ENCODE measurements at regions not wholly inside any gene's neighbourhood (a gene's known extent, or its start where the extent isn't known, plus 50 kb on each side); places are given as distances from the start of the nearest gene placed in this dataset.

DNA sequence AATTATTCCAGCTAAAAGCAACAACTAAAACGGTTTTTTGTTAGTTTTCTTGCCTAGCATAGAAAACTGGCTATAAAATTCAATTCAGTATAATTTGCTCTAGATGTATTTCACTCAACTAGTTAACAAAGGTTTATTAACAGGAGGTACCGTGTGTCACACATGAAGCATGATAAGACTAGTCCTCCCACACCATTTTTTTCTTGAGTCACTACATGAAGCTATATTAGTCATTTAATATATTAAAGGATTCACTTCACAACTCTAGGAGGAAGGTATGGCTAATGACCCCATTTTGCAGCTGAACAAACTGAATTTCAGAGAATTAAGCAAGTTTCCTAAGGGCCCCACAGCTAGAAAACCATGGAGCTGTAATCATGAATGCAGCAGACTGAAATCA is 307.8 kb upstream of the USP25 start:
- H3K27me3 ChIP-seq (ENCODE audit: control insufficient read depth in 1 of 2, insufficient read depth in 2 of 2, low read length in 2 of 2) = no peaks in the 10 kb centered on the region
- H3K9ac ChIP-seq (ENCODE audit: insufficient read depth, low read depth, low read length) = no peak overlapping the region
- H3K4me1 ChIP-seq (ENCODE audit: insufficient read depth, low read length) = no peaks in the 10 kb centered on the region
- no peak overlapping the region for H2AFZ ChIP-seq (ENCODE audit: low read length)
- FAIRE-seq (no peak), ATAC-seq (no peak), DNase-seq (ENCODE audit: low spot score) (no peak)
- no peak overlapping the region for H3K4me2 ChIP-seq (ENCODE audit: low read depth, low read length)
- intact Hi-C loops (cut with micrococcal nuclease; ENCODE audit: unreplicated experiment) = no loop called here
- CTCF ChIA-PET (ENCODE audit: low intra/inter-chr PET ratio, low total read pairs) = no interaction called here
- POLR2A ChIA-PET = no interaction called here
- WGBS (ENCODE audit: low lambda C conversion rate) = 88% methylated on average over 2 of the region's 2 CpGs
- in situ Hi-C loops (cut with HindIII; ENCODE audit: extremely low pct_ligation_motif_present, low pct_unique_long_range_greater_than_20kb) = no loop called here
- TF ChIP-seq BRD4 (CRISPR knock-in tag; IDR thresholded peaks at IDR 0.05) (no peak), KLF11 (CRISPR knock-in tag; IDR thresholded peaks at IDR 0.05) (no peak), ZNF253 (CRISPR knock-in tag; IDR thresholded peaks at IDR 0.05; ENCODE audit: borderline replicate concordance) (no peak), ZNF143 (CRISPR knock-in tag; IDR thresholded peaks at IDR 0.05) (no peak), RFXAP (CRISPR knock-in tag; IDR thresholded peaks at IDR 0.05; ENCODE audit: borderline replicate concordance) (no peak), ZNF205 (CRISPR knock-in tag; IDR thresholded peaks at IDR 0.05) (no peak), ZUFSP (CRISPR knock-in tag; IDR thresholded peaks at IDR 0.05; ENCODE audit: borderline replicate concordance) (no peak), CBX5 (CRISPR knock-in tag; IDR thresholded peaks at IDR 0.05; ENCODE audit: borderline replicate concordance) (no peak), HOXA9 (CRISPR knock-in tag; IDR thresholded peaks at IDR 0.05; ENCODE audit: borderline replicate concordance) (no peak), NCOA2 (CRISPR knock-in tag; IDR thresholded peaks at IDR 0.05) (no peak), CREBL2 (CRISPR knock-in tag; IDR thresholded peaks at IDR 0.05; ENCODE audit: borderline replicate concordance) (no peak)
- TF ChIP-seq, protein P1, sequence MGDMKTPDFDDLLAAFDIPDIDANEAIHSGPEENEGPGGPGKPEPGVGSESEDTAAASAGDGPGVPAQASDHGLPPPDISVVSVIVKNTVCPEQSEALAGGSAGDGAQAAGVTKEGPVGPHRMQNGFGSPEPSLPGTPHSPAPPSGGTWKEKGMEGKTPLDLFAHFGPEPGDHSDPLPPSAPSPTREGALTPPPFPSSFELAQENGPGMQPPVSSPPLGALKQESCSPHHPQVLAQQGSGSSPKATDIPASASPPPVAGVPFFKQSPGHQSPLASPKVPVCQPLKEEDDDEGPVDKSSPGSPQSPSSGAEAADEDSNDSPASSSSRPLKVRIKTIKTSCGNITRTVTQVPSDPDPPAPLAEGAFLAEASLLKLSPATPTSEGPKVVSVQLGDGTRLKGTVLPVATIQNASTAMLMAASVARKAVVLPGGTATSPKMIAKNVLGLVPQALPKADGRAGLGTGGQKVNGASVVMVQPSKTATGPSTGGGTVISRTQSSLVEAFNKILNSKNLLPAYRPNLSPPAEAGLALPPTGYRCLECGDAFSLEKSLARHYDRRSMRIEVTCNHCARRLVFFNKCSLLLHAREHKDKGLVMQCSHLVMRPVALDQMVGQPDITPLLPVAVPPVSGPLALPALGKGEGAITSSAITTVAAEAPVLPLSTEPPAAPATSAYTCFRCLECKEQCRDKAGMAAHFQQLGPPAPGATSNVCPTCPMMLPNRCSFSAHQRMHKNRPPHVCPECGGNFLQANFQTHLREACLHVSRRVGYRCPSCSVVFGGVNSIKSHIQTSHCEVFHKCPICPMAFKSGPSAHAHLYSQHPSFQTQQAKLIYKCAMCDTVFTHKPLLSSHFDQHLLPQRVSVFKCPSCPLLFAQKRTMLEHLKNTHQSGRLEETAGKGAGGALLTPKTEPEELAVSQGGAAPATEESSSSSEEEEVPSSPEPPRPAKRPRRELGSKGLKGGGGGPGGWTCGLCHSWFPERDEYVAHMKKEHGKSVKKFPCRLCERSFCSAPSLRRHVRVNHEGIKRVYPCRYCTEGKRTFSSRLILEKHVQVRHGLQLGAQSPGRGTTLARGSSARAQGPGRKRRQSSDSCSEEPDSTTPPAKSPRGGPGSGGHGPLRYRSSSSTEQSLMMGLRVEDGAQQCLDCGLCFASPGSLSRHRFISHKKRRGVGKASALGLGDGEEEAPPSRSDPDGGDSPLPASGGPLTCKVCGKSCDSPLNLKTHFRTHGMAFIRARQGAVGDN (CRISPR knock-in tag; IDR thresholded peaks at IDR 0.05) = no peak
- TF ChIP-seq, protein P2, sequence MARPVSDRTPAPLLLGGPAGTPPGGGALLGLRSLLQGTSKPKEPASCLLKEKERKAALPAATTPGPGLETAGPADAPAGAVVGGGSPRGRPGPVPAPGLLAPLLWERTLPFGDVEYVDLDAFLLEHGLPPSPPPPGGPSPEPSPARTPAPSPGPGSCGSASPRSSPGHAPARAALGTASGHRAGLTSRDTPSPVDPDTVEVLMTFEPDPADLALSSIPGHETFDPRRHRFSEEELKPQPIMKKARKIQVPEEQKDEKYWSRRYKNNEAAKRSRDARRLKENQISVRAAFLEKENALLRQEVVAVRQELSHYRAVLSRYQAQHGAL (CRISPR knock-in tag; IDR thresholded peaks at IDR 0.05; ENCODE audit: not compliant biosample characterization) = no peak
- no peaks in the 10 kb centered on the region for H3K9me3 ChIP-seq (ENCODE audit: low read length)
- H3K79me2 ChIP-seq (ENCODE audit: insufficient read depth, low read length) = peaks cover 2% of the 10 kb centered on the region
- H4K20me1 ChIP-seq (ENCODE audit: insufficient read depth, low read length) = no peaks in the 10 kb centered on the region
- BruUV-seq (replicated peaks) = no TSS peak
- no peaks in the 10 kb centered on the region; a peak in 1 of 5 replicates for H3K36me3 ChIP-seq (replicated peaks in 1 of 2; ENCODE audit: control insufficient read depth in 1 of 2, insufficient read depth in 2 of 2, low read length in 2 of 2)
- no peak overlapping the region for H3K27ac ChIP-seq (ENCODE audit: extremely low read length, insufficient read depth, low read length)
- H3K4me3 ChIP-seq (replicated peaks in 1 of 3; ENCODE audit: insufficient read depth in 1 of 3, low read depth in 2 of 3, low read length in 3 of 3) = no peak overlapping the region
